ENCODE measurements at regions not wholly inside any gene's neighbourhood (a gene's known extent, or its start where the extent isn't known, plus 50 kb on each side); places are given as distances from the start of the nearest gene placed in this dataset.

DNA sequence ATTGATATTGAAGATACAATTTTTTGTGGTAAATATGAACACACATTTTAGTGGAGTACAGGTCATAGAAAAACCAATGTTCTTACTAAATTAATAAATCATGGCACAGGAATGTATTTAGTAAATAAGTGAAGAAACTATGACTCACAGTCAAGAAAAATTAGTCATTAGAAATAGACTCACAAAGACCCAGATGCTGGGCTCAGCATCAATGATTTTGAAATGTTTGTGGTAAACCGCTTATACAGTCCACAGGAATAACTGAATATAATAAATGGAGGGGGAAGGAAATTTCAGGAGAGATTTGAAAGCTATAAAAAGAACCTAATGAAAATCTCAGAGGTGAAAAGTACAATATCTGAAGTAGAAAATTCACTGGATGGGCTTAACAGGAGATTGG, 138.3 kb upstream of the ADCY1 start:
- TF ChIP-seq, protein P1, sequence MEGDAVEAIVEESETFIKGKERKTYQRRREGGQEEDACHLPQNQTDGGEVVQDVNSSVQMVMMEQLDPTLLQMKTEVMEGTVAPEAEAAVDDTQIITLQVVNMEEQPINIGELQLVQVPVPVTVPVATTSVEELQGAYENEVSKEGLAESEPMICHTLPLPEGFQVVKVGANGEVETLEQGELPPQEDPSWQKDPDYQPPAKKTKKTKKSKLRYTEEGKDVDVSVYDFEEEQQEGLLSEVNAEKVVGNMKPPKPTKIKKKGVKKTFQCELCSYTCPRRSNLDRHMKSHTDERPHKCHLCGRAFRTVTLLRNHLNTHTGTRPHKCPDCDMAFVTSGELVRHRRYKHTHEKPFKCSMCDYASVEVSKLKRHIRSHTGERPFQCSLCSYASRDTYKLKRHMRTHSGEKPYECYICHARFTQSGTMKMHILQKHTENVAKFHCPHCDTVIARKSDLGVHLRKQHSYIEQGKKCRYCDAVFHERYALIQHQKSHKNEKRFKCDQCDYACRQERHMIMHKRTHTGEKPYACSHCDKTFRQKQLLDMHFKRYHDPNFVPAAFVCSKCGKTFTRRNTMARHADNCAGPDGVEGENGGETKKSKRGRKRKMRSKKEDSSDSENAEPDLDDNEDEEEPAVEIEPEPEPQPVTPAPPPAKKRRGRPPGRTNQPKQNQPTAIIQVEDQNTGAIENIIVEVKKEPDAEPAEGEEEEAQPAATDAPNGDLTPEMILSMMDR (conservative IDR thresholded peaks at IDR 0.05; ENCODE audit: low read depth in 2 of 2): no peak
- no peak for TF ChIP-seq ZNF331 (CRISPR knock-in tag; IDR thresholded peaks at IDR 0.05; ENCODE audit: low read depth)
- no peak for TF ChIP-seq POLR2AphosphoS5 (IDR thresholded peaks at IDR 0.05; ENCODE audit: low read depth)
- TF ChIP-seq EZH2 (IDR thresholded peaks at IDR 0.05; ENCODE audit: low read depth, unreplicated experiment): no peak
- TF ChIP-seq CREB1 (CRISPR knock-in tag; IDR thresholded peaks at IDR 0.05; ENCODE audit: low read depth): no peak
- no peak for TF ChIP-seq EZH2phosphoT487 (IDR thresholded peaks at IDR 0.05; ENCODE audit: unreplicated experiment)
- no peak for TF ChIP-seq REST (IDR thresholded peaks at IDR 0.05; ENCODE audit: unreplicated experiment)
- TF ChIP-seq JUNB (IDR thresholded peaks at IDR 0.05; ENCODE audit: unreplicated experiment): no peak
- TF ChIP-seq ZNF462 (CRISPR knock-in tag; IDR thresholded peaks at IDR 0.05): no peak
- TF ChIP-seq, protein P2, sequence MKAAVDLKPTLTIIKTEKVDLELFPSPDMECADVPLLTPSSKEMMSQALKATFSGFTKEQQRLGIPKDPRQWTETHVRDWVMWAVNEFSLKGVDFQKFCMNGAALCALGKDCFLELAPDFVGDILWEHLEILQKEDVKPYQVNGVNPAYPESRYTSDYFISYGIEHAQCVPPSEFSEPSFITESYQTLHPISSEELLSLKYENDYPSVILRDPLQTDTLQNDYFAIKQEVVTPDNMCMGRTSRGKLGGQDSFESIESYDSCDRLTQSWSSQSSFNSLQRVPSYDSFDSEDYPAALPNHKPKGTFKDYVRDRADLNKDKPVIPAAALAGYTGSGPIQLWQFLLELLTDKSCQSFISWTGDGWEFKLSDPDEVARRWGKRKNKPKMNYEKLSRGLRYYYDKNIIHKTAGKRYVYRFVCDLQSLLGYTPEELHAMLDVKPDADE (IDR thresholded peaks at IDR 0.05): no peak

All from GM23338 (cell line).